HEK293T (cell line): ENCODE measurements at regions not wholly inside any gene's neighbourhood (a gene's known extent, or its start where the extent isn't known, plus 50 kb on each side); places are given as distances from the start of the nearest gene placed in this dataset.

ENCODE experiments used
- ARNT ChIP-seq: fragments of 450-650 bp; IDR thresholded peaks from 2 replicates; pipeline ENCODE4 v1.6.1; 2017; ENCODE audit warnings: mild to moderate bottlenecking
- BHLHE40 ChIP-seq: fragments of 450-650 bp; IDR thresholded peaks from 2 replicates; pipeline ENCODE4 v1.6.1; 2016; ENCODE audit warnings: mild to moderate bottlenecking, moderate library complexity, borderline replicate concordance
- FOXA1 ChIP-seq: fragments of 450-650 bp; IDR thresholded peaks from 2 replicates; pipeline ENCODE4 v1.6.1; 2016; ENCODE audit warnings: mild to moderate bottlenecking
- FOXM1 ChIP-seq: fragments of 450-650 bp; IDR thresholded peaks from 2 replicates; pipeline ENCODE4 v1.6.1; 2017; ENCODE audit warnings: mild to moderate bottlenecking, borderline replicate concordance
- HDGF ChIP-seq: fragments of 450-650 bp; IDR thresholded peaks from 2 replicates; pipeline ENCODE4 v1.6.1; 2017; ENCODE audit warnings: antibody characterized with exemption, borderline replicate concordance
- L3MBTL2 ChIP-seq: fragments of 450-650 bp; conservative IDR thresholded peaks from 2 replicates; pipeline ENCODE4 v1.6.1; 2016; ENCODE audit warnings: mild to moderate bottlenecking
- NFRKB ChIP-seq: fragments of 450-650 bp; IDR thresholded peaks from 2 replicates; pipeline ENCODE4 v1.6.1; 2016; ENCODE audit warnings: mild to moderate bottlenecking, moderate library complexity
- PKNOX1 ChIP-seq: fragments of 450-650 bp; IDR thresholded peaks from 2 replicates; pipeline ENCODE4 v1.6.1; 2016
- SP1 ChIP-seq: fragments of 450-650 bp; IDR thresholded peaks from 2 replicates; pipeline ENCODE4 v1.6.1; 2017
- SUZ12 ChIP-seq: fragments of 450-650 bp; IDR thresholded peaks from 2 replicates; pipeline ENCODE4 v1.6.1; 2016; ENCODE audit warnings: mild to moderate bottlenecking
- TARDBP ChIP-seq: fragments of 450-650 bp; IDR thresholded peaks from 2 replicates; pipeline ENCODE4 v1.6.1; 2016
- ZNF384 ChIP-seq: fragments of 450-650 bp; IDR thresholded peaks from 2 replicates; pipeline ENCODE4 v1.6.1; 2016

GRCh38 chr17:54381482-54381881 lies 519.2 kb upstream of the TOM1L1 start:
- TF ChIP-seq SUZ12 (no peak), SP1 (no peak), FOXM1 (no peak), BHLHE40 (no peak), PKNOX1 (no peak), HDGF (no peak), ARNT (no peak), FOXA1 (no peak), NFRKB (no peak), L3MBTL2 (no peak), TARDBP (no peak), ZNF384 (no peak)
